ENCODE measurements at regions not wholly inside any gene's neighbourhood (a gene's known extent, or its start where the extent isn't known, plus 50 kb on each side); places are given as distances from the start of the nearest gene placed in this dataset.

- Histone ChIP-seq H3K23ac (ENCODE audit: low read length) (no peak overlapping the region), H4K5ac (ENCODE audit: low read length) (no peak overlapping the region), H3K56ac (ENCODE audit: low read length) (no peak overlapping the region), H3K18ac (ENCODE audit: low read length) (no peak overlapping the region), H3K4ac (ENCODE audit: low read depth, low read length) (no peak overlapping the region), H3K9ac (ENCODE audit: low read length) (no peak overlapping the region), H2AK5ac (ENCODE audit: low read length) (no peak overlapping the region), H2BK5ac (ENCODE audit: low read length) (no peak overlapping the region), H3K36me3 (ENCODE audit: control insufficient read depth, insufficient read depth, low read length) (no peaks in the 10 kb centered on the region), H3K4me1 (ENCODE audit: control insufficient read depth, low read depth, low read length) (no peaks in the 10 kb centered on the region), H3K79me1 (ENCODE audit: low read length) (no peaks in the 10 kb centered on the region), H3K4me3 (ENCODE audit: low read length) (no peak overlapping the region), H2BK15ac (replicated peaks; ENCODE audit: low read depth) (no peak overlapping the region), H3K4me2 (ENCODE audit: low read length) (no peak overlapping the region), H2BK120ac (ENCODE audit: low read depth, low read length) (no peak overlapping the region), H3K27ac (ENCODE audit: low read depth, low read length) (no peak overlapping the region), H4K8ac (ENCODE audit: low read depth, low read length) (no peak overlapping the region), H3K79me2 (ENCODE audit: control insufficient read depth, insufficient read depth, low read length) (no peaks in the 10 kb centered on the region), H3K27me3 (ENCODE audit: insufficient read depth, low read length, poor library complexity) (no peaks in the 10 kb centered on the region)
- no CpG with 5 or more reads among the region's 1 CpG for WGBS (ENCODE audit: extremely low coverage, insufficient coverage, low lambda C conversion rate)
- DNase-seq, result peak; percentile 31
These were observed 415.2 kb upstream of the TCF4 start for GRCh38 chr18:56003009-56003719.

GRCh38 chr18:56001576-56001975 lies 413.6 kb upstream of the TCF4 start:
- no peaks in the 10 kb centered on the region for H3K27me3 ChIP-seq (ENCODE audit: insufficient read depth, low read length, poor library complexity)
- no peak overlapping the region for H3K27ac ChIP-seq (ENCODE audit: low read depth, low read length)
- no peak overlapping the region for H3K4me3 ChIP-seq (ENCODE audit: low read length)
- no peak overlapping the region for H2BK120ac ChIP-seq (ENCODE audit: low read depth, low read length)
- WGBS (ENCODE audit: extremely low coverage, insufficient coverage, low lambda C conversion rate), result no CpG with 5 or more reads among the region's 4 CpGs
- H3K36me3 ChIP-seq (ENCODE audit: control insufficient read depth, insufficient read depth, low read length), result no peaks in the 10 kb centered on the region
- H2BK15ac ChIP-seq (replicated peaks; ENCODE audit: low read depth), result no peak overlapping the region
- no peak for DNase-seq
- H3K18ac ChIP-seq (ENCODE audit: low read length), result no peak overlapping the region
- H3K79me1 ChIP-seq (ENCODE audit: low read length), result no peaks in the 10 kb centered on the region
- no peak overlapping the region for H2AK5ac ChIP-seq (ENCODE audit: low read length)
- no peak overlapping the region for H3K56ac ChIP-seq (ENCODE audit: low read length)
- no peak overlapping the region for H3K9ac ChIP-seq (ENCODE audit: low read length)
- H4K8ac ChIP-seq (ENCODE audit: low read depth, low read length), result no peak overlapping the region
- no peaks in the 10 kb centered on the region for H3K79me2 ChIP-seq (ENCODE audit: control insufficient read depth, insufficient read depth, low read length)
- no peak overlapping the region for H3K4ac ChIP-seq (ENCODE audit: low read depth, low read length)
- no peak overlapping the region for H4K5ac ChIP-seq (ENCODE audit: low read length)
- no peak overlapping the region for H2BK5ac ChIP-seq (ENCODE audit: low read length)
- no peak overlapping the region for H3K23ac ChIP-seq (ENCODE audit: low read length)
- peaks cover 10% of the 10 kb centered on the region for H3K4me1 ChIP-seq (ENCODE audit: control insufficient read depth, low read depth, low read length)
- no peak overlapping the region for H3K4me2 ChIP-seq (ENCODE audit: low read length)

DNA sequence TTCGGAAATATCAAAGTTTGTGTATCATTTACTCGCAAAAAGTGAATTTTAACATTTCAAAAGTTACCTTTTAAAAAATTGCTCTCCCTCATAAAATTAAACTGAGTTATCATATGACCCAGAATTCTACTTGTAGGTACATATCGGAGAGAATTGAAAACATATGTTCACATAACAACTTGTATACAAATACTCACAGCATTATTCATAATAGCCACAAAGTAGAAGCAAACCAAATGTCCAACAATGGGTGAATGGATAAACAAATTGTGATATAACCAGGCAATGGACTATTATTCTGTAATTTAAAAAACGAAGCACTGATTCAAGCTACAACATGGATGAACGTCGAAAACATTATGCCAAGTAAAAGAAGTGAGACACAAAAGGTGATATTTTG lies 412.0 kb upstream of the TCF4 start:
- Histone ChIP-seq H4K8ac (ENCODE audit: low read depth, low read length) (no peak overlapping the region), H3K4me1 (ENCODE audit: control insufficient read depth, low read depth, low read length) (peaks cover 10% of the 10 kb centered on the region), H3K27ac (ENCODE audit: low read depth, low read length) (no peak overlapping the region), H3K4ac (ENCODE audit: low read depth, low read length) (no peak overlapping the region), H3K79me1 (ENCODE audit: low read length) (no peaks in the 10 kb centered on the region), H3K23ac (ENCODE audit: low read length) (no peak overlapping the region), H3K79me2 (ENCODE audit: control insufficient read depth, insufficient read depth, low read length) (no peaks in the 10 kb centered on the region), H2BK120ac (ENCODE audit: low read depth, low read length) (no peak overlapping the region), H4K5ac (ENCODE audit: low read length) (no peak overlapping the region), H2AK5ac (ENCODE audit: low read length) (no peak overlapping the region), H2BK5ac (ENCODE audit: low read length) (no peak overlapping the region), H3K18ac (ENCODE audit: low read length) (no peak overlapping the region), H3K9ac (ENCODE audit: low read length) (no peak overlapping the region), H2BK15ac (replicated peaks; ENCODE audit: low read depth) (no peak overlapping the region), H3K56ac (ENCODE audit: low read length) (no peak overlapping the region), H3K4me3 (ENCODE audit: low read length) (no peak overlapping the region), H3K4me2 (ENCODE audit: low read length) (no peak overlapping the region), H3K36me3 (ENCODE audit: control insufficient read depth, insufficient read depth, low read length) (no peaks in the 10 kb centered on the region), H3K27me3 (ENCODE audit: insufficient read depth, low read length, poor library complexity) (no peaks in the 10 kb centered on the region)
- no CpG with 5 or more reads among the region's 6 CpGs for WGBS (ENCODE audit: extremely low coverage, insufficient coverage, low lambda C conversion rate)
- DNase-seq, result no peak

DNA sequence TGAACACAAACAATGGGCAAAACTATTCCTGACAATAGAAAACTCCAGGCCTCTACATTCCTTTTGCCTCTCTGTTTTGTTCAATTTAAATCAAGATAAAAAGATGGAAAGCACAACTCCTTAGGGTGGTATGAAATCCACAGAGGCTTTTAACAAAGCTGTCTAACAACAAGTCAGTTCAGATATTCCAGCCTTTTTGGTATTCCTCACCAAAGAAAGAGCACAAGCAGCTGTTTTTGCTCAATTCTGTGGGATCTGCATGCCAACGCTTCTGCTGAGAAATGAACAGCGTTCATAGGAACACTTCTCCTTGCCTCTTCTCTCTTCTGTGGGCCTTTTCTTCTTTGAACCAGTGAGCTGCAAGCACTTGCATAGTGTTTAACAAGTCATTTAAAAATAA lies 411.6 kb upstream of the TCF4 start:
- no peaks in the 10 kb centered on the region for H3K36me3 ChIP-seq (ENCODE audit: control insufficient read depth, insufficient read depth, low read length)
- H3K4me1 ChIP-seq (ENCODE audit: control insufficient read depth, low read depth, low read length), result peaks cover 10% of the 10 kb centered on the region
- no peak overlapping the region for H2BK15ac ChIP-seq (replicated peaks; ENCODE audit: low read depth)
- H3K23ac ChIP-seq (ENCODE audit: low read length), result no peak overlapping the region
- H3K79me2 ChIP-seq (ENCODE audit: control insufficient read depth, insufficient read depth, low read length), result no peaks in the 10 kb centered on the region
- H4K8ac ChIP-seq (ENCODE audit: low read depth, low read length), result no peak overlapping the region
- no peak overlapping the region for H3K4ac ChIP-seq (ENCODE audit: low read depth, low read length)
- DNase-seq, result no peak
- H3K27ac ChIP-seq (ENCODE audit: low read depth, low read length), result no peak overlapping the region
- no peak overlapping the region for H2BK5ac ChIP-seq (ENCODE audit: low read length)
- no peak overlapping the region for H4K5ac ChIP-seq (ENCODE audit: low read length)
- no peak overlapping the region for H3K56ac ChIP-seq (ENCODE audit: low read length)
- H2AK5ac ChIP-seq (ENCODE audit: low read length), result no peak overlapping the region
- H3K27me3 ChIP-seq (ENCODE audit: insufficient read depth, low read length, poor library complexity), result no peaks in the 10 kb centered on the region
- H3K9ac ChIP-seq (ENCODE audit: low read length), result no peak overlapping the region
- no CpG with 5 or more reads among the region's 2 CpGs for WGBS (ENCODE audit: extremely low coverage, insufficient coverage, low lambda C conversion rate)
- no peaks in the 10 kb centered on the region for H3K79me1 ChIP-seq (ENCODE audit: low read length)
- no peak overlapping the region for H3K4me3 ChIP-seq (ENCODE audit: low read length)
- H3K18ac ChIP-seq (ENCODE audit: low read length), result no peak overlapping the region
- no peak overlapping the region for H2BK120ac ChIP-seq (ENCODE audit: low read depth, low read length)
- no peak overlapping the region for H3K4me2 ChIP-seq (ENCODE audit: low read length)

DNA sequence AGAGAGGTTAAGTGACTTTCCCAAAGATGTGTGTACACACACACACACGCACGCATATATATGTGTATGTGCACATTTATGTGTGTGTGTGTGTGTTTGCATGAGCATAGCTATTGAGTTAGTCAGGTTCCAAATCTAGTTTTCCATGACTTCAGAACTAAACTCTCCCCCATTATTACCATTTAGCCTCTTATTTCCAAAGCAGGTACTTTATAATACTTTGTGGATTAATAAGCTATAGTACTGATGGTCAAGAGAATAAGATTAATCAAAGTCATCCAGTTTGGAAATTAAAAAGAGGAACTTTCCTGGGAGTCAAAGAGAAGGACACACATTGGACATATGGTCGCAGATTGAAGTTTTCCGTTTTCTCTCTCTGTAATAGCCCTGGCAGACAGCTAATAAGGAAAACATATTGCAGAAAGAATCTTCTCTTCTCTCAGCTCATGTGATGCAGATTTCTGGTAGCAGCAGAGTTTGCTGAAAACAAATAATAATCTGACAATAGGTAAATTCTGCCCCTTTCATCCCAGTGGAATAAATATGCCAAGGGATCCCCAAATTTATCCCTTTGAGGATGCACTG lies 410.9 kb upstream of the TCF4 start:
- no peak overlapping the region for H3K4me3 ChIP-seq (ENCODE audit: low read length)
- no peak overlapping the region for H3K4ac ChIP-seq (ENCODE audit: low read depth, low read length)
- no peaks in the 10 kb centered on the region for H3K79me1 ChIP-seq (ENCODE audit: low read length)
- H3K27me3 ChIP-seq (ENCODE audit: insufficient read depth, low read length, poor library complexity), result no peaks in the 10 kb centered on the region
- WGBS (ENCODE audit: extremely low coverage, insufficient coverage, low lambda C conversion rate), result no CpG with 5 or more reads among the region's 4 CpGs
- H3K79me2 ChIP-seq (ENCODE audit: control insufficient read depth, insufficient read depth, low read length), result no peaks in the 10 kb centered on the region
- no peak overlapping the region for H3K56ac ChIP-seq (ENCODE audit: low read length)
- peaks cover 10% of the 10 kb centered on the region for H3K4me1 ChIP-seq (ENCODE audit: control insufficient read depth, low read depth, low read length)
- H2AK5ac ChIP-seq (ENCODE audit: low read length), result no peak overlapping the region
- H3K23ac ChIP-seq (ENCODE audit: low read length), result no peak overlapping the region
- no peak overlapping the region for H3K4me2 ChIP-seq (ENCODE audit: low read length)
- DNase-seq, result no peak
- H4K8ac ChIP-seq (ENCODE audit: low read depth, low read length), result no peak overlapping the region
- no peak overlapping the region for H2BK5ac ChIP-seq (ENCODE audit: low read length)
- no peaks in the 10 kb centered on the region for H3K36me3 ChIP-seq (ENCODE audit: control insufficient read depth, insufficient read depth, low read length)
- H3K18ac ChIP-seq (ENCODE audit: low read length), result no peak overlapping the region
- H4K5ac ChIP-seq (ENCODE audit: low read length), result no peak overlapping the region
- H3K9ac ChIP-seq (ENCODE audit: low read length), result no peak overlapping the region
- peak overlapping the region; percentile 37 for H3K27ac ChIP-seq (ENCODE audit: low read depth, low read length)
- H2BK15ac ChIP-seq (replicated peaks; ENCODE audit: low read depth), result no peak overlapping the region
- no peak overlapping the region for H2BK120ac ChIP-seq (ENCODE audit: low read depth, low read length)

GRCh38 chr18:55998071-55998522 lies 410.1 kb upstream of the TCF4 start:
- H3K9ac ChIP-seq (ENCODE audit: low read length), result no peak overlapping the region
- no CpG with 5 or more reads among the region's 11 CpGs for WGBS (ENCODE audit: extremely low coverage, insufficient coverage, low lambda C conversion rate)
- no peak overlapping the region for H2BK15ac ChIP-seq (replicated peaks; ENCODE audit: low read depth)
- H3K4ac ChIP-seq (ENCODE audit: low read depth, low read length), result no peak overlapping the region
- no peak overlapping the region for H3K18ac ChIP-seq (ENCODE audit: low read length)
- H3K4me1 ChIP-seq (ENCODE audit: control insufficient read depth, low read depth, low read length), result peaks cover 10% of the 10 kb centered on the region
- no peaks in the 10 kb centered on the region for H3K79me2 ChIP-seq (ENCODE audit: control insufficient read depth, insufficient read depth, low read length)
- H4K8ac ChIP-seq (ENCODE audit: low read depth, low read length), result no peak overlapping the region
- H2BK120ac ChIP-seq (ENCODE audit: low read depth, low read length), result no peak overlapping the region
- no peak overlapping the region for H3K23ac ChIP-seq (ENCODE audit: low read length)
- no peaks in the 10 kb centered on the region for H3K36me3 ChIP-seq (ENCODE audit: control insufficient read depth, insufficient read depth, low read length)
- H3K4me3 ChIP-seq (ENCODE audit: low read length), result no peak overlapping the region
- no peak overlapping the region for H3K56ac ChIP-seq (ENCODE audit: low read length)
- peak; percentile 67 for DNase-seq
- no peaks in the 10 kb centered on the region for H3K27me3 ChIP-seq (ENCODE audit: insufficient read depth, low read length, poor library complexity)
- no peak overlapping the region for H4K5ac ChIP-seq (ENCODE audit: low read length)
- no peak overlapping the region for H2AK5ac ChIP-seq (ENCODE audit: low read length)
- no peak overlapping the region for H2BK5ac ChIP-seq (ENCODE audit: low read length)
- H3K27ac ChIP-seq (ENCODE audit: low read depth, low read length), result peak overlapping the region; percentile 43
- H3K79me1 ChIP-seq (ENCODE audit: low read length), result no peaks in the 10 kb centered on the region
- H3K4me2 ChIP-seq (ENCODE audit: low read length), result no peak overlapping the region
